Colonic mucosa (tissue), 4 donors: ENCODE measurements at regions not wholly inside any gene's neighbourhood (a gene's known extent, or its start where the extent isn't known, plus 50 kb on each side); places are given as distances from the start of the nearest gene placed in this dataset.

Source experiments
- DNase-seq: peaks from one replicate; pipeline ENCODE4 v3.0.0-alpha.2; 2020
- H3K27ac ChIP-seq: fragments of 200-600 bp; one replicate; pipeline ENCODE4 v1.8.0; 2021
- H3K27me3 ChIP-seq: fragments of 200-600 bp; one replicate; pipeline ENCODE4 v1.8.0; 2021
- H3K36me3 ChIP-seq: fragments of 200-600 bp; one replicate; pipeline ENCODE4 v1.8.0; 2021
- H3K4me1 ChIP-seq: fragments of 200-600 bp; one replicate; pipeline ENCODE4 v1.8.0; 2021; ENCODE audit warnings: mild to moderate bottlenecking
- H3K4me3 ChIP-seq: fragments of 200-600 bp; one replicate; pipeline ENCODE4 v1.8.0; 2021
- H3K9ac ChIP-seq, 2 donors: one replicate each; pipeline ENCODE4 v1.7.0; 2013; ENCODE audit warnings: control low read depth in 2 of 2, low read depth in 2 of 2, low read length in 2 of 2
- H3K9me3 ChIP-seq: fragments of 200-600 bp; one replicate; pipeline ENCODE4 v1.8.0; 2021
- intact Hi-C: fragments of 100-400 bp; cut with DNase I; formaldehyde crosslinking; loops from one replicate; pipeline ENCODE4 v1.14.1; 2022
- TF ChIP-seq, protein P1 (sequence below): fragments of 200-600 bp; IDR thresholded peaks from one replicate; pipeline ENCODE4 v1.8.0; 2022; ENCODE audit warnings: antibody characterized with exemption, mild to moderate bottlenecking
- donor health status: healthy.
- donor health status: DM: no; HTN: no; CAD: no.
- donor health status: DM: no; HTN: no; CAD: no.

DNA sequence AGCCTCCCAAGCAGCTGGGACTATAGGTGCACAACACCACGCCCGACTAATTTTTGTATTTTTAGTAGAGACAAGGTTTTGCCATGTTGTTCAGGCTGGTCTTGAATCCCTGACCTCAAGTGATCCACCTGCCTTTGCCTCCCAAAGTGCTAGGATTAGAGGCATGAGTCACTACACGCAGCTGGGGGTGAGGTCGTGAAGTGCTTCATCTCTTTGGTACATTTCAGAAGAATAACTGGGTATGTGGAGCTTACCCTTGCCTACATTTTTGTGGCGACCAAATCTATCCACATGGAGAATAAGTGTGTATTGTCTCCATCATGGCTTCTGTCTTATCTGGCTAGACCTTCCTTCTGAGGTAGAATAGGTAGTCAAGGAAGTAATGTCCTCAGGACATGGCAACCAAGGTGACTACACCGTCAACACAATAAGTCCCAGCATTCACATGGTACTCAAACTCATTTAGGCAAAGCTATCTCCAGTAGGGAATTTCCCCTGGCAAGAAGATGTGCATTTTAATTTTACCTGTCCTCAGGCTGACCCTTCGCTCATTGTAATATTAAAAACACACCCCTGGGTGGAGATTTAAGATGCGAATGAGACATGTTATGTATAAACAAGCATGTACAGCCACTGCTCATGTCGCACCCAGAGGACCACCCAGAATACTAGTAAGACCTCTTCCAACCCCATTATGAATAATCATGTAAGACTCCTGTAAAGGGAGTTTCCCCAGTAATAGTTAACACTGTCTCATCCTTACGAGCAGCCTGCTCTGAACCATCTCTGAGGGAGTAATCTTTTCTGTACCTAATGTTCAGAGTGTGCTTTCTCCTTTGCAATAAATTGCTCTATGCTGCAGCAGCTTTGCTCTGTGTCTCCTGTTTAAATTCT is 1173.2 kb downstream of the TAF11L14 start:
- Histone ChIP-seq H3K36me3 (no peaks in the 10 kb centered on the region), H3K9ac (no peak overlapping the region), H3K27ac (no peak overlapping the region), H3K4me1 (no peaks in the 10 kb centered on the region), H3K4me3 (no peak overlapping the region), H3K9me3 (no peaks in the 10 kb centered on the region), H3K27me3 (no peaks in the 10 kb centered on the region)
- no peak for DNase-seq
- TF ChIP-seq, protein P1, sequence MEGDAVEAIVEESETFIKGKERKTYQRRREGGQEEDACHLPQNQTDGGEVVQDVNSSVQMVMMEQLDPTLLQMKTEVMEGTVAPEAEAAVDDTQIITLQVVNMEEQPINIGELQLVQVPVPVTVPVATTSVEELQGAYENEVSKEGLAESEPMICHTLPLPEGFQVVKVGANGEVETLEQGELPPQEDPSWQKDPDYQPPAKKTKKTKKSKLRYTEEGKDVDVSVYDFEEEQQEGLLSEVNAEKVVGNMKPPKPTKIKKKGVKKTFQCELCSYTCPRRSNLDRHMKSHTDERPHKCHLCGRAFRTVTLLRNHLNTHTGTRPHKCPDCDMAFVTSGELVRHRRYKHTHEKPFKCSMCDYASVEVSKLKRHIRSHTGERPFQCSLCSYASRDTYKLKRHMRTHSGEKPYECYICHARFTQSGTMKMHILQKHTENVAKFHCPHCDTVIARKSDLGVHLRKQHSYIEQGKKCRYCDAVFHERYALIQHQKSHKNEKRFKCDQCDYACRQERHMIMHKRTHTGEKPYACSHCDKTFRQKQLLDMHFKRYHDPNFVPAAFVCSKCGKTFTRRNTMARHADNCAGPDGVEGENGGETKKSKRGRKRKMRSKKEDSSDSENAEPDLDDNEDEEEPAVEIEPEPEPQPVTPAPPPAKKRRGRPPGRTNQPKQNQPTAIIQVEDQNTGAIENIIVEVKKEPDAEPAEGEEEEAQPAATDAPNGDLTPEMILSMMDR: no peak
- intact Hi-C loops: no loop called here

GRCh38 chr5:18811661-18812060 is 1176.3 kb downstream of the CDH18 start:
- intact Hi-C loops: no loop called here
- Histone ChIP-seq H3K4me1 (no peaks in the 10 kb centered on the region), H3K9ac (no peak overlapping the region), H3K27ac (no peak overlapping the region), H3K4me3 (no peak overlapping the region), H3K9me3 (no peaks in the 10 kb centered on the region), H3K27me3 (no peaks in the 10 kb centered on the region), H3K36me3 (no peaks in the 10 kb centered on the region)
- TF ChIP-seq, protein P1: no peak
- DNase-seq: no peak

DNA sequence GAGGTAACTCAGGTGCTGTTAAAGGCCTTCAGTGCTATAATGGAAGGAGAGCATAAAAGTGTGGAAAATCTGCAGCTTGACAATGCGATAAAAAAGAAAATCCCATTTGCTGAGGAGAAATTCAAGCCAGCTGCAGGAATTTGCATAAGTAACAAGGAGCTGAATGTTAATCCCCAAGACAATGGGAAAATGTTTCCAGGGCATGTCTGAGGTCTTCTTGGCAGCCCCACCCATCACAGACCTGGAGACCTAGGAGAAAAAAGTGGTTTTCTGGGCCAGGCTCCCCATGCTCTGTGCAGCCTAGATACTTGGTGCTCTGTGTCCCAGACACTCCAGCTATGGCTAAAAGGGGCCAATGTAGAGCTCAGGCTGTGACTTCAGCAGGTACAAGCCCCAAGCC is 1159.6 kb downstream of the CDH18 start:
- Histone ChIP-seq H3K36me3 (no peaks in the 10 kb centered on the region), H3K9ac (no peak overlapping the region), H3K27me3 (no peaks in the 10 kb centered on the region), H3K4me3 (no peak overlapping the region), H3K9me3 (no peaks in the 10 kb centered on the region), H3K4me1 (no peaks in the 10 kb centered on the region), H3K27ac (no peak overlapping the region)
- no peak for DNase-seq
- TF ChIP-seq, protein P1: no peak
- intact Hi-C loops: no loop called here

GRCh38 chr5:18829539-18829938 is 1158.5 kb downstream of the CDH18 start:
- intact Hi-C loops: no loop called here
- no peak for DNase-seq
- Histone ChIP-seq H3K9ac (no peak overlapping the region), H3K4me1 (no peaks in the 10 kb centered on the region), H3K9me3 (no peaks in the 10 kb centered on the region), H3K4me3 (no peak overlapping the region), H3K36me3 (no peaks in the 10 kb centered on the region), H3K27me3 (no peaks in the 10 kb centered on the region), H3K27ac (no peak overlapping the region)
- TF ChIP-seq, protein P1: no peak

DNA sequence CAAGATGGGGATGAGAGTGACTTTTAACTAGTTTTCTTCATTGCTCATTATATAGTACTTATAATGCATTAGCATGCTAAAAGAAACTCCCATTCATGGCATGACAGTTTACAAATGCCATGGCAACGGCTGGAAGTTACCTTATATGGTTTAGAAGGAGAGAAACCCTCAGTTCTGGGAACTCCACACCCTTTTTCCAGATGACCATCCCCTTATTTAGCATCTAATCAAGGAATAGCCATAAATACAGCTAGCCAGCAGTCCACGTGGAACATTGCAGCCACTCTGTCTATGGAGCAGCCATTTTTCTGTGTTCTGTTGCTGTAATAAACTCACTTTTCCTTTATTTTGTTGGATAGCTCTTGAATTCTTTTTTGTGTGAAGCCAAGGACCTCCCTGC is 1137.8 kb downstream of the CDH18 start:
- no peak overlapping the region for H3K4me3 ChIP-seq
- H3K27me3 ChIP-seq: no peaks in the 10 kb centered on the region
- no peaks in the 10 kb centered on the region for H3K9me3 ChIP-seq
- no peak overlapping the region for H3K9ac ChIP-seq
- DNase-seq: no peak
- H3K4me1 ChIP-seq: no peaks in the 10 kb centered on the region
- no peaks in the 10 kb centered on the region for H3K36me3 ChIP-seq
- H3K27ac ChIP-seq: no peak overlapping the region
- intact Hi-C loops: no loop called here
- TF ChIP-seq, protein P1: no peak
